HEK293 (cell line): ENCODE measurements at regions not wholly inside any gene's neighbourhood (a gene's known extent, or its start where the extent isn't known, plus 50 kb on each side); places are given as distances from the start of the nearest gene placed in this dataset.

Source experiments
- IKZF3 ChIP-seq: fragments of 450-650 bp; IDR thresholded peaks from 2 replicates; pipeline ENCODE4 v1.5.0; 2018; ENCODE audit warnings: missing biosample characterization, mild to moderate bottlenecking, missing genetic modification characterization, moderate library complexity
- MYNN ChIP-seq: fragments of 450-650 bp; formaldehyde crosslinking; IDR thresholded peaks from 2 replicates; pipeline ENCODE4 v1.5.1; 2016; ENCODE audit warnings: missing biosample characterization, missing genetic modification characterization, borderline replicate concordance
- OVOL3 ChIP-seq: fragments of 450-650 bp; formaldehyde crosslinking; IDR thresholded peaks from 2 replicates; pipeline ENCODE4 v1.5.1; 2016; ENCODE audit warnings: missing biosample characterization, missing genetic modification characterization
- ZFP37 ChIP-seq: fragments of 450-650 bp; formaldehyde crosslinking; IDR thresholded peaks from 2 replicates; pipeline ENCODE4 v1.5.1; 2016; ENCODE audit warnings: missing biosample characterization, missing genetic modification characterization
- ZNF555 ChIP-seq: fragments of 450-650 bp; formaldehyde crosslinking; conservative IDR thresholded peaks from 2 replicates; pipeline ENCODE4 v1.5.1; 2017; ENCODE audit warnings: missing biosample characterization, mild to moderate bottlenecking, missing genetic modification characterization, inconsistent platforms
- TF ChIP-seq, protein P1 (sequence below): fragments of 450-650 bp; formaldehyde crosslinking; IDR thresholded peaks from 2 replicates; pipeline ENCODE4 v1.5.1; 2016; ENCODE audit warnings: missing biosample characterization, missing genetic modification characterization
- TF ChIP-seq, protein P2 (sequence below): fragments of 450-650 bp; formaldehyde crosslinking; IDR thresholded peaks from 2 replicates; pipeline ENCODE4 v1.5.1; 2016; ENCODE audit warnings: missing biosample characterization, missing genetic modification characterization

DNA sequence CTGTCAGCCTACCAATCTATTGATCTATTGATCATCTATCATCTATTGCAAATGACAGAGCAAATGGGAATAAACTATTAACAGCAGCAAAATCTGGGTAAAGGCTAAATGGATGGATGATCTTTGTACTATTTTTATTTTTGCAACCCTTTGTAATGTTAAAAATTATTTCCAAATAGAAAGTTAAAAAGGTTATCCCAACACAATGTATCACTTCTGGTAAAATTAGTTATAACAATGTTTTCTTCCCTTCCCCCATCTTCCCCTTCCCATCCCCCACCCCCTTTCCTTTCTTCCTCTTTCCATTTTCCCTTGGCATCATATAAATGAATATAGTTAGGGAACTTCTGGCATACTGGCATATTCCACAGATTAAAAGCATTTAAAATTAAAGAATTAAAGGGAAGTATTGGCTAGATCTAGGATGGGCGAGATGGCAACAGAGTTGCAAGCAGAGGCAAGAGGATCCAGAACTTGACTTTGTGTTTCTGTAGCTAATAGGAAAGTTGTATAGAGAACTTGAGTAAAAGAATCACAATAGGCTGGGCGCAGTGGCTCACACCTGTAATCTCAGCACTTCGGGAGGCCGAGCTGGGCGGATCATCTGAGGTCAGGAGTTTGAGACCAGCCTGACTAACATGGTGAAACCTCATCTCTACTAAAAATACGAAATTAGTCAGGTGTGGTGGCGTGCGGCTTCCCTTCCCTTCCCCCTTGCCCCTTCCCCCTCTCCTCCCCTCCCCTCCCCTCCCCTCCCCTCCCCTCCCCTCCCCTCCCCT lies 66.6 kb upstream of the TAF11L2 start:
- TF ChIP-seq, protein P1, sequence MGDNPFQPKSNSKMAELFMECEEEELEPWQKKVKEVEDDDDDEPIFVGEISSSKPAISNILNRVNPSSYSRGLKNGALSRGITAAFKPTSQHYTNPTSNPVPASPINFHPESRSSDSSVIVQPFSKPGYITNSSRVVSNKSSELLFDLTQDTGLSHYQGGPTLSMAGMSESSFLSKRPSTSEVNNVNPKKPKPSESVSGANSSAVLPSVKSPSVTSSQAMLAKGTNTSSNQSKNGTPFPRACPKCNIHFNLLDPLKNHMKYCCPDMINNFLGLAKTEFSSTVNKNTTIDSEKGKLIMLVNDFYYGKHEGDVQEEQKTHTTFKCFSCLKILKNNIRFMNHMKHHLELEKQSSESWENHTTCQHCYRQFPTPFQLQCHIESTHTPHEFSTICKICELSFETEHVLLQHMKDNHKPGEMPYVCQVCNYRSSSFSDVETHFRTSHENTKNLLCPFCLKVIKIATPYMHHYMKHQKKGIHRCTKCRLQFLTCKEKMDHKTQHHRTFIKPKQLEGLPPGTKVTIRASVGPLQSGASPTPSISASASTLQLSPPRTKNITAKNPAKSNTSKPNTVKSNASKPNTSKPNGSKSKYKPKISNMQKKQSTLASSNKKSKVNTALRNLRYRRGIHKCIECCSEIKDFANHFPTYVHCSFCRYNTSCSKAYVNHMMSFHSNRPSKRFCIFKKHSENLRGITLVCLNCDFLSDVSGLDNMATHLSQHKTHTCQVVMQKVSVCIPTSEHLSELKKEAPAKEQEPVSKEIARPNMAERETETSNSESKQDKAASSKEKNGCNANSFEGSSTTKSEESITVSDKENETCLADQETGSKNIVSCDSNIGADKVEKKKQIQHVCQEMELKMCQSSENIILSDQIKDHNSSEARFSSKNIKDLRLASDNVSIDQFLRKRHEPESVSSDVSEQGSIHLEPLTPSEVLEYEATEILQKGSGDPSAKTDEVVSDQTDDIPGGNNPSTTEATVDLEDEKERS, result no peak
- no peak for TF ChIP-seq MYNN
- TF ChIP-seq IKZF3 (tag by site-specific recombination), result no peak
- TF ChIP-seq, protein P2, sequence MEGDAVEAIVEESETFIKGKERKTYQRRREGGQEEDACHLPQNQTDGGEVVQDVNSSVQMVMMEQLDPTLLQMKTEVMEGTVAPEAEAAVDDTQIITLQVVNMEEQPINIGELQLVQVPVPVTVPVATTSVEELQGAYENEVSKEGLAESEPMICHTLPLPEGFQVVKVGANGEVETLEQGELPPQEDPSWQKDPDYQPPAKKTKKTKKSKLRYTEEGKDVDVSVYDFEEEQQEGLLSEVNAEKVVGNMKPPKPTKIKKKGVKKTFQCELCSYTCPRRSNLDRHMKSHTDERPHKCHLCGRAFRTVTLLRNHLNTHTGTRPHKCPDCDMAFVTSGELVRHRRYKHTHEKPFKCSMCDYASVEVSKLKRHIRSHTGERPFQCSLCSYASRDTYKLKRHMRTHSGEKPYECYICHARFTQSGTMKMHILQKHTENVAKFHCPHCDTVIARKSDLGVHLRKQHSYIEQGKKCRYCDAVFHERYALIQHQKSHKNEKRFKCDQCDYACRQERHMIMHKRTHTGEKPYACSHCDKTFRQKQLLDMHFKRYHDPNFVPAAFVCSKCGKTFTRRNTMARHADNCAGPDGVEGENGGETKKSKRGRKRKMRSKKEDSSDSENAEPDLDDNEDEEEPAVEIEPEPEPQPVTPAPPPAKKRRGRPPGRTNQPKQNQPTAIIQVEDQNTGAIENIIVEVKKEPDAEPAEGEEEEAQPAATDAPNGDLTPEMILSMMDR, result no peak
- no peak for TF ChIP-seq ZNF555 (tag by site-specific recombination)
- TF ChIP-seq ZFP37, result no peak
- TF ChIP-seq OVOL3 (tag by site-specific recombination), result no peak
